ENCODE measurements at regions not wholly inside any gene's neighbourhood (a gene's known extent, or its start where the extent isn't known, plus 50 kb on each side); places are given as distances from the start of the nearest gene placed in this dataset.

DNA sequence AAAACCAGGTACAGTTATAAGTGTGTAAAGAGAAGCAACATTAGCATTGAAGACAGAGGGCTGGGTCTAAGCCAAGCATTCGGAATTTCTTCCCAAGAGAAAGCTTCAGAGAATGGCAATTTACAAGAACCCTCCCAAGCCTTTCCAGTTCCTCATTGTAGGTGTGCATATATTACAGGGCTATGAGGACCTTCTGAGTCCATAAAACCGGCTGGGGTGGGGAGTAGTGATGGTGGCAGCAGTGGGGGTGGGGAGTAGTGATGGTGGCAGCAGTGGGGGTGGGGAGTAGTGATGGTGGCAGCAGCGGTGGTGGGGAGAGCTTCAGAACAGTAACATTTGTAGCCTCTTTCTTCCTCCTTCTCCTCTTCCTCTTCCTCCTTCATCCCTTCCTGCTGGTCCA, 368.7 kb upstream of the UMPS start (continued):
- TF ChIP-seq CTCF (IDR thresholded peaks at IDR 0.05; ENCODE audit: control extremely low read depth in 1 of 3, insufficient read depth in 1 of 3, low read depth in 1 of 3, low read length in 3 of 3) (no peak), CHD1 (IDR thresholded peaks at IDR 0.05; ENCODE audit: low read depth, low read length) (no peak)
